ENCODE measurements at regions not wholly inside any gene's neighbourhood (a gene's known extent, or its start where the extent isn't known, plus 50 kb on each side); places are given as distances from the start of the nearest gene placed in this dataset.
"Not testable (repeated sequence)": the region's sequence is repeated elsewhere in the genome, so short reads cannot be mapped to it uniquely, and the experiment has no call there.

- DNase-seq: no peak
Observed at GRCh38 chr20:48381353-48382120, 446.3 kb downstream of the PREX1 start.

- no peak for DNase-seq
Observed at GRCh38 chr20:48380661-48381060, 447.1 kb downstream of the PREX1 start.

GRCh38 chr20:48378976-48379675 lies 448.7 kb downstream of the PREX1 start:
- no peak for DNase-seq

GRCh38 chr20:48377940-48378339 lies 449.9 kb downstream of the PREX1 start:
- DNase-seq: no peak

GRCh38 chr20:48375804-48376203 lies 452.0 kb downstream of the PREX1 start:
- no peak for DNase-seq

GRCh38 chr20:48374991-48375595 lies 452.7 kb downstream of the PREX1 start:
- DNase-seq: no peak

GRCh38 chr20:48374031-48374907 lies 453.5 kb downstream of the PREX1 start:
- DNase-seq: not testable (repeated sequence)

GRCh38 chr20:48373555-48373934 lies 454.3 kb downstream of the PREX1 start:
- DNase-seq: no peak

- DNase-seq: not testable (repeated sequence)
Observed at GRCh38 chr20:48372851-48373554, 454.8 kb downstream of the PREX1 start.

GRCh38 chr20:48371211-48371610 lies 456.6 kb downstream of the PREX1 start:
- no peak for DNase-seq

- peak; percentile 10 for DNase-seq
Observed at GRCh38 chr20:48368580-48369021, 459.2 kb downstream of the PREX1 start.

- not testable (repeated sequence) for DNase-seq
Observed at GRCh38 chr20:48367541-48368358, 460.0 kb downstream of the PREX1 start.

- no peak for DNase-seq
Observed at GRCh38 chr20:48366230-48366629, 461.6 kb downstream of the PREX1 start.

GRCh38 chr20:48364688-48365421 lies 462.9 kb downstream of the PREX1 start:
- no peak for DNase-seq

- no peak for DNase-seq
Observed at GRCh38 chr20:48364055-48364454, 463.7 kb downstream of the PREX1 start.

GRCh38 chr20:48360342-48360975 lies 467.3 kb downstream of the PREX1 start:
- no peak for DNase-seq

- no peak for DNase-seq
Observed at GRCh38 chr20:48359692-48360341, 468.0 kb downstream of the PREX1 start.

- DNase-seq: not testable (repeated sequence)
Observed at GRCh38 chr20:48359055-48359390, 468.8 kb downstream of the PREX1 start.
